ENCODE measurements at regions not wholly inside any gene's neighbourhood (a gene's known extent, or its start where the extent isn't known, plus 50 kb on each side); places are given as distances from the start of the nearest gene placed in this dataset.

- DNase-seq (ENCODE audit: low read depth in 2 of 2) = no peak
Measured at GRCh38 chr15:72923289-72923688, 129.0 kb upstream of the NEO1 start.

DNA sequence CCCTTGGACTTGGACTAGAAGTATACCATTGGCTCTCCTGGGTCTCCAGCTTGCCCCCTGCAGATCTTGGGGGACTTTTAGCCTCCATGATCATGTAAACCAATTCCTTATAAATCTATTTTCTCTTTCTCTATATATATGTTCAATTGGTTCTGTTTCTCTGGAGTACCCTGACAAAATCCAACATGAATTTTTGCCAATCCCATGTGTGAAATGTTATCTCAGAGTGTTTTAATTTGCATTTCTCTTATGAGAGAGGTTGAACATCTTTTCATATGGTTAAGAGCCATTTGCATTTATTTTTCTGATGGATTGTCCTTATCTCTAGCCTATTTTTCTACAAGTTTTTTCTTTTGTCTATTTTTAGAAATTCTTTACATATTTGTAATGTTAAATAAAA, 131.7 kb upstream of the NEO1 start:
- DNase-seq (ENCODE audit: low read depth in 2 of 2) = no peak

DNA sequence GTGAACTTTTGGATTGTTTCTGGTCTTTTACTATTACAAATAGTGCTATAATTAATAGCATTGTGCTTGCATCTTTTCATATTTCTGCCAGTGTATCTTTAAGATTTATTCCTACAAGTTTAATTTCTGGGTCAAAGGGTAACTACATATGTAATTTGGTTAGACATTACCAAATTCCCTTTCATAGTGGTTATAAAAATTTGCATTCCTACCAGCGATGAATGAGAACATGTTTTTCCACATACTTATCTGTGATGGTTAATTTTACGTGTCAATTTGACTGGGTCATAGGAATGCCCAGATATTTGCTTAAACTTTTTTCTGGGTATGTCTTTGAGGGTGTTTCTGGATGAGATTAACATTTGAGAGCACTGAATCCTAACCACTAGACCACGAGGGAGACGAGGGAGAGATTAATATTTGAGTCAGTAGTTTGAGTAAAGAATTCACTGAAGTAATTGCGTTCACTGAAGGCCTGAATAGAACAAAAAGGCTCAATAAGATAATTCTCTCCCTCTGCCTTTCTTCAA, 132.3 kb upstream of the NEO1 start:
- no peak for DNase-seq (ENCODE audit: low read depth in 2 of 2)

DNA sequence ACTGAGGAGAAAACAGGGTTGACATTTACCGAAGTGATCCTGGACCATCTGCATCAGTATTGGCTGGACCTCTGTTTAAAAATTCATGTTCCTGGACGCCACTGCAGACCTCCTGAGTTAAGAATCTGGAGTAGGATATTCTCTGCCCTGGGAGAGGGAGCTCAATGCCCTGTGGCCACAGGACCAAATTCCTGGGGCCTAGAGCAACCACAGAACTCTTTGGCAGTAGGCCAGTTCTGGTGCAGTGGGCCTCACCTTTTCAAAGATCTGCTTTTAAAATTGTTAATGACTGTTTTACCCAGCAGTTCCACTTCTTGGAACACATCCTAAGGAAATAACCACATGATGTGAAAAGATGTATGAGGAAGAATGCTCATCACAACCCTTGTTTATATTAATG, 133.3 kb upstream of the ADPGK start:
- no peak for DNase-seq (ENCODE audit: low read depth in 2 of 2)

- DNase-seq (ENCODE audit: low read depth in 2 of 2) = no peak
Measured at GRCh38 chr15:72916378-72916777, 132.8 kb upstream of the ADPGK start.

DNA sequence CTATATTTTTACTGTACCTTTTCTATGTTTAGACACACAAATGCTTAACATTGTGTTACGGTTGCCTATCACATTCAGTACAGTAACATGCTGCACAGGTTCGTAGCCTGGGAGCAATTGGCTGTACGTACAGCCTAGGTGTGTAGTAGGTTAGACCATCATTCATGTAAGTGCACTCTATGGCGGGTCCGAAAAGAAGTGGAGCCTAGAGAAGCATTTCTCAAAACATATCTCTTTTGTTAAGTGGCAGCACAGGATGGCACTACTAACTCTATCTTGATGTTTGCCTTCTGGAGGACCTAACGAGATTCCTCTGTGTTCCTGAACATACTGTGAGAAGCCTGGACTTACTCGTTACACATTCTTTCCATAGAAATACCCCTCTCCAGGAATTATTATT, 132.3 kb upstream of the ADPGK start:
- DNase-seq (ENCODE audit: low read depth in 2 of 2) = no peak

GRCh38 chr15:72912996-72913395, 129.4 kb upstream of the ADPGK start:
- DNase-seq (ENCODE audit: low read depth in 2 of 2) = no peak

DNA sequence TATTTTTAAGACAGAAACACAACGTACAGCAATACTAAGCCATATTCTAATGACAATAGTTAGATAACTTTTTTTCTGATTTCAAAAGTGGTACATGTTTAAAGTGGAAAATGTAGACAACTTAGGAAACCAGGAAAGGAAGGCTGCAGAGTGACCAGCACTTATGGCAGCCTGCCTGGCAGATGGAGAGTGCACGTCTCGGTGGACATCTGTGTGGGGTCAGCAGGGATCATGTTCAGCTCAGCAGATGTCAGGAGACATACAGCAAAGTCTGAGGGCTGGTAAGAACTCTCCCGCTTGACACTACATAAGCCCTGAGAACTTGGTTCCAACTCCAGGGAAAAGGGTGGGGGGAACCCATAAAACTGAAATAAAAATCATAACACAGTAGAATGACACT, 128.6 kb upstream of the ADPGK start:
- no peak for DNase-seq (ENCODE audit: low read depth in 2 of 2)

DNA sequence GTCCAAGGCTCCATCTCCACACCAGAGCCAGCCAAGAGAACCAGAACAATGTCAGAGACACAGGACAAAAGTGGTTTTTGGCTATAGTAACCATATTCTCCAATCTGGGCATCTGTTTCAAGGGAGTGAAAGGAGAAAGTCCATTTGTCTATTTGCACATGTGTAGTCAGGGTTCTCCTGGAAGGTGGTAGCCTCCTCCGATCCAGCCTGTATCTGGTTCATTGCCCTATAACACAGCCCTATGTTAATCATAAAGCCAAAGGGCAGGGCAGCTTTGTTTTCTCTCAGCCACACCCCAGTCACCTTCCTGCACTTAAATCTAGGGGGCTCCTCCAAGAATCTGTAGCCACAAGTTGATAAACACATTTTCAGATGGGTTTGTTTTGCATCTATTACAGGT, 128.1 kb upstream of the ADPGK start:
- no peak for DNase-seq (ENCODE audit: low read depth in 2 of 2)

DNA sequence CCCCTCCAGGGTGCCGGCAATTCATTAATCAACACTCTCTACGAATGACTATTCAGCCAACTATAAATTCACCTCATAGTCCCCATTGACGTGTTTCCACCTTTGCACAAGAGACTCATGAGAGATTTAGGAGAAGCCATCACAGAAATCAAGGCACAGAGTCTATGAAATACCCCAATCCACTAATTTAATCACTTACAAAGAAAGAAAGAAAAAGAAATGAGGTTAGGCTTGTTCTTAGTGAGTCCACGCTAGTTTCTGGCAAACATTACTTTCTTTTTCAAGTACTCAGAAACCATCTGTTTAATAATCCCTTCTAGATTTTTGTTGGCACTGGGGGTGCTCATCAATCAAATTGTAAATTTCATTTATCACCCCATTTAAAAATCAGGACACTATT, 125.2 kb upstream of the ADPGK start:
- DNase-seq (ENCODE audit: low read depth in 2 of 2) = no peak

GRCh38 chr15:72907733-72908132, 124.2 kb upstream of the ADPGK start:
- DNase-seq (ENCODE audit: low read depth in 2 of 2) = no peak

- no peak for DNase-seq (ENCODE audit: low read depth in 2 of 2)
Measured at GRCh38 chr15:72902919-72903260, 119.3 kb upstream of the ADPGK start.

DNA sequence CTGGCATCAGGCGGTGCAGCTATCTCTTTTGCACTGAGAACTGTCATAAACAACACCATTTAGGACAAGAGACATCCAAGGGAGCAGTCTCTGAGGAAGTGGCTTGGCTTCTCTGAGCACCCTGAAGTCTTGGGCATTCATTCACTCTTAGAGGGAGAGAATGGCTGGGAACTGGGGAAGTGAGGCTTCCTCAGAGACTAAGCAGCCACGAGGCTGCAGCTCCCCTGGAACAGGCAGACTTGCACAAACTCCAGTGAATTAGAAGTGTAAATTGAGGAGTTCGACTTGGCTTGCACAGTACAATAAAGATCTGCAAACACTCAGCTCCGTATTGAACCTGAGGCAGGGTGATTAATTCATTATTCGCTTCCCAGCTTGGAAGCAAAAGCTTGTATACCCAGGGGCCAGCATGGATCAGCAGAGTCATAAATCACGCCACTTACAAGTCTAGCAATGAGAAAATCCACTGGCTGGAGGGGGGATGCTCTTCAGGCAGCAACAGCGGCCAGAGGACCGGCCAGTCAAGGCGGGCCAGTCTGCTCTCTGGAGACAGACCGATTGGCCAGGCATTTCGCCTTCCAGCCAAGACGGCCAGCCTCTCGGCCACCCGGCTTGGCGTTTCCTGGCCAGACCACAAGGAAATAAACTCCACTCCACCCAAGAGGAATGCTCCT, 118.8 kb upstream of the ADPGK start:
- DNase-seq (ENCODE audit: low read depth in 2 of 2) = peak; percentile 31 to 52

GRCh38 chr15:72892986-72893385, 109.4 kb upstream of the ADPGK start:
- DNase-seq (ENCODE audit: low read depth in 2 of 2) = no peak

DNA sequence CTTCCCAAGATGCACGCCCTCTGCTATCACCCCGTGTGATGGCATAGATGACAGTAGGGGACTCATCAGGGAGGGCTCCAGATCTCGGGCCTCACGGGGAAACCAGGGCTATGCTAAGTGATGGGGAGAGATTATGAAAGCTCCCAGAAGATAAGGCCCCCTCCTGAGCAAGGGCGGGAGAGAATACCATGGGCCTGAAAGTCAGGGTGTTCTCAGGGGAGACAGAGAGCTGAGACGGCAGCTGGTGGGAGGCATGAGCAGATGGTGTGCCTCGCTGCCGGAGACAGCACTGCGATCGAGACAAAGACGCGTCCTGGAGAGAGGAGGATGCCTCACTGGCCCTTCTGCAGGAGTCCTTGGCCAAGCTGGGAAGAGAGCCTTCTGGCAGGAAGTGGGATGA, 106.5 kb upstream of the ADPGK start:
- DNase-seq (ENCODE audit: low read depth in 2 of 2) = no peak

DNA sequence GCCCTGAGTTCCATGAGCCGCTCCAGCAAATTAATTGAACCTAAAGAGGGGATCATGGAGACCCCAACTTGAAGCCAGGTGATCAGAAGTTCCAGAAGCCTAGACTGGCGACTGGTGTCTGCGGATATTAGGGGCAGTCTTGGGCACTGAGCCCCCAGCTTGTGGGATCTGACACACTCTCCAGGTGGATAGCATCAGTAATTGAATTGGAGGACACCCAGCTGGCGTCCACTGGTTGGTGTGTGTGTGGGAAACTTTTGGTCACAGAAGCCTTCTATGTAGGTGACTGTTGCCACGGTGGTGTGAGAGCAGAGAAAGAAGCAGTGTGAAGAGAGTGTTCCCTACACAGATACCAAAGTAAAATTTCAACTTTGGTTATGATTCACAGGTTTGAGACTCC, 106.0 kb upstream of the ADPGK start:
- no peak for DNase-seq (ENCODE audit: low read depth in 2 of 2)

DNA sequence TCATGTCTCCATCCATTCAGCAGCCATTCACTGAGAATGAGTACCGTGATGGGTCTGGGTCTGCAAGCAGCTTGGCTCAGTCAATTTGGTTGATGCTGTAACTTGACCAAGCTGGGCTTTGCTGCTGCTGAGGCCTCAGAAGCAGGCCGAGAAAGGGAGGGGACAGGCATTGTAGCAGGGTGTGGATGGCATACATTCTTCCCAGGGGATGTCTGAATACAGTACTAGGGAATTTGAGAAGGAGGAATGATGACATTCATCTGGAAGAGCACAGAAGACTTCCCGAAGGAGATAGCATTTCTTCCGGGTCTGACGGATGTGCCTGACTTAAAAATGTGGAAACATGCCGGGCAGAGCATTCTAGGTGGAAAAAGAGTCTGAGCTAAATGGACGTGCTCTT, 105.3 kb upstream of the ADPGK start:
- no peak for DNase-seq (ENCODE audit: low read depth in 2 of 2)

DNA sequence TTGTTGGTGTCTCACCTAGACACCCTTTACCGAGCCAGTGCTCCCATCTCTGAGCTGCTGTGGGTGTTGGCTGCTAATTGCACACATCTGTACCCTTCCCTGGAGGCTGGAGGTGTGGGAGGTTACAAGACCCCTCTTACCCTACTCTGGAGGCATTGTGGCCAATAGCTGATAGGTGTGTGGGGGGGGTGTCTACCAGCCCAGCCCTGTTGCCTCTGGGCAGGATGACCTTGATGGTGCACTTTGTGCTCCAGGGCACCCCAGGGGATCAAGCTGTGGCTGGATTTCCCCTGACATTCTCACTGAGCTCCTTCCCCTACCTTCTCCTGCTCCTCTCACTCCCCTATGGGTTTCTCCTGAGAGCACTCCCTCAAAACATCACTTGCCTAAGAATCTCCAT, 104.7 kb upstream of the ADPGK start:
- no peak for DNase-seq (ENCODE audit: low read depth in 2 of 2)

- no peak for DNase-seq (ENCODE audit: low read depth in 2 of 2)
Measured at GRCh38 chr15:72887376-72887775, 103.8 kb upstream of the ADPGK start.

- no peak for DNase-seq (ENCODE audit: low read depth in 2 of 2)
Measured at GRCh38 chr15:72884311-72884710, 100.8 kb upstream of the ADPGK start.

DNA sequence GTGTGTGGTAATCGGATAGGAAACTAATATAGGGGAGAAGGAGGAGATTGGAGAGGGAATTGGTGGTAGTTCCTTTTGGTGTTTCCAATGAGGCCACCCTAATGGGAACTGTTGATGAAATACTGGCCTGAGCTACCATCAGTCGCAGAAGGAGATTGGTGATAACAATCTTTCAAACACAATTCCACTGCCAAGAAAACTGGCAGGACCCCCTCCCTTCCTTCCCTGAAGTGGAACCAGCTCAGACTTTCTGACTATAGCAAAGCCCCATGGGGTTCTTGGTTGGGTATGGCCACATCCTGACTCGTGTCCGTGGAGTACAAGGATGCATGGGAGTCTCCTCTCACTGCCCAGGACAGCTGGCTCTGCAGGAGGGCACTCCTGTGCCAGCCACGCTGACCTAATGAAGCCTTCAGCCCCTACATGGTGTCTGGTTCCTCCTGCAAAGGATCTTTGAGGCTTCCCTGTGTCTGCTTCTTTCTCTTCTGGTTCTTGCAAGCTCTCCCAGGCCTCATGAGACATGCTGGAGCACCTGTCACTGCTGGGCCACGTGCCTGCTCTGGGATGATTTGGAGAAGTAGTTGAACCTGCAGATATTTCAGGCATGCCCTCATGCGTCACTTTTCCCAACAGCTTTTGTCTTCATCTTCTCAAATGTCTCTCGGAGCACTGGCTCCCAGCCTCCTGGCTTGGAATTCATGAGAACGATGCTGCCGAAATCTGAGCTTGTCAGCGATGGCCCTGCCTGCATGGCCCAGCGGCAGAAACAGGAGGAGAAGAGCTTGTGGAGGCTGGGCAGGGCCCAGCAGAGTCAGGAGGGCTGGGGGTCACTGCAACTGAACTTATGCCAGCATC, 90.0 kb upstream of the ADPGK start:
- no peak for DNase-seq (ENCODE audit: low read depth in 2 of 2)

GRCh38 chr15:72872066-72872845, 88.7 kb upstream of the ADPGK start:
- DNase-seq (ENCODE audit: low read depth in 2 of 2) = no peak

Data from fibroblast of skin of left biceps (primary cell).